HL-60 (cell line): ENCODE measurements at regions not wholly inside any gene's neighbourhood (a gene's known extent, or its start where the extent isn't known, plus 50 kb on each side); places are given as distances from the start of the nearest gene placed in this dataset.

Experiments
- CTCF ChIP-seq: IDR thresholded peaks from one replicate; pipeline ENCODE4 v1.5.1; 2011; ENCODE audit warnings: low read length, control low read depth, inconsistent platforms; ENCODE audit not compliant: insufficient read depth
- GABPA ChIP-seq: IDR thresholded peaks from 2 replicates; pipeline ENCODE4 v1.6.1; 2012; ENCODE audit warnings: low read depth
- POLR2AphosphoS5 ChIP-seq: IDR thresholded peaks from 2 replicates; pipeline ENCODE4 v1.6.1; 2012; ENCODE audit warnings: low read depth

- no peak for TF ChIP-seq POLR2AphosphoS5
- no peak for TF ChIP-seq CTCF
- TF ChIP-seq GABPA: no peak
These were observed 402.6 kb downstream of the OCA2 start for GRCh38 chr15:27696530-27696929.
